Suprapubic skin (tissue), 4 donors: ENCODE measurements at regions not wholly inside any gene's neighbourhood (a gene's known extent, or its start where the extent isn't known, plus 50 kb on each side); places are given as distances from the start of the nearest gene placed in this dataset.

ENCODE experiments used
- EP300 ChIP-seq: sonication (generic); formaldehyde crosslinking; IDR thresholded peaks from one replicate; pipeline ENCODE4 v1.6.1; 2017; ENCODE audit warnings: antibody characterized with exemption
- POLR2A ChIP-seq, 2 donors: fragments of 450-650 bp; IDR thresholded peaks; one replicate each; pipeline ENCODE4 v1.6.1; 2017; ENCODE audit warnings: antibody characterized with exemption in 2 of 2, mild to moderate bottlenecking in 2 of 2, moderate library complexity in 2 of 2
- POLR2AphosphoS5 ChIP-seq, 3 donors: sonication (generic); formaldehyde crosslinking; IDR thresholded peaks; one replicate each; pipeline ENCODE4 v1.6.1; 2017; ENCODE audit warnings: antibody characterized with exemption in 3 of 3
- TF ChIP-seq, protein P1 (sequence below), 2 donors: fragments of 200-600 bp in 1 of 2; fragments of 450-650 bp in 1 of 2; sonication (generic) in 1 of 2; IDR thresholded peaks; one replicate each; pipeline ENCODE4 v1.5.1; 2016 to 2019; ENCODE audit warnings: antibody characterized with exemption in 2 of 2, mild to moderate bottlenecking in 1 of 2, moderate library complexity in 1 of 2

DNA sequence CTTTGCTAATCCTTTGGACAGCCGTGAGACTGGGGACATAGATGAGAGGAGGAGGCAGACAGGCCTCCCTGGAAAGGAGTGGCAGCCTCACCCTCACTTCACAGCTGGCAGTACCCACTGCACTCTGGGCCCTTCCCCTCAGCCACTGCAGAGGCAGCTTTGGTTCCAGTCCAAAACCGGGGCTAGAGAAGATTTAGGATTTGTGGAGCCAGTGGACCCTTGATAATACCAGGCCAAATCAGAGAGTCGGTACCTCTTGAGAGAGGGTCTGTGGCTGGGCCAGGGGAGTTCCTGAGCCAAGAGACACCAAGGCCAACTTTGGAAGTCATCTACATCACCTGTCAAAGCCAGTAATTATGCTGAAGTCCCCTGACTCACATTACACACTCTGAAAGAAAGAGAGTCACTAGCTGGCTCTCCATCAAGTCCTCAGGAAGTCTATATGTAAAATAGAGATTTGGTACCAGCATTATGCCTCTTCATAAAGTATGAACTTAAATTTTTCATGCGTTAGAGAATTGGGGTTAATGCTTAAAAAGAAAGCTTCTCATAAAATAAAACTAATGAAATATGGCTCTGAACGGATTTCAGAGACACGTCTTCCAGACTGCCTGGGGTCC is 244.1 kb upstream of the SEMA6D start:
- no peak for TF ChIP-seq POLR2A (IDR thresholded peaks at IDR 0.05)
- no peak for TF ChIP-seq EP300
- TF ChIP-seq, protein P1, sequence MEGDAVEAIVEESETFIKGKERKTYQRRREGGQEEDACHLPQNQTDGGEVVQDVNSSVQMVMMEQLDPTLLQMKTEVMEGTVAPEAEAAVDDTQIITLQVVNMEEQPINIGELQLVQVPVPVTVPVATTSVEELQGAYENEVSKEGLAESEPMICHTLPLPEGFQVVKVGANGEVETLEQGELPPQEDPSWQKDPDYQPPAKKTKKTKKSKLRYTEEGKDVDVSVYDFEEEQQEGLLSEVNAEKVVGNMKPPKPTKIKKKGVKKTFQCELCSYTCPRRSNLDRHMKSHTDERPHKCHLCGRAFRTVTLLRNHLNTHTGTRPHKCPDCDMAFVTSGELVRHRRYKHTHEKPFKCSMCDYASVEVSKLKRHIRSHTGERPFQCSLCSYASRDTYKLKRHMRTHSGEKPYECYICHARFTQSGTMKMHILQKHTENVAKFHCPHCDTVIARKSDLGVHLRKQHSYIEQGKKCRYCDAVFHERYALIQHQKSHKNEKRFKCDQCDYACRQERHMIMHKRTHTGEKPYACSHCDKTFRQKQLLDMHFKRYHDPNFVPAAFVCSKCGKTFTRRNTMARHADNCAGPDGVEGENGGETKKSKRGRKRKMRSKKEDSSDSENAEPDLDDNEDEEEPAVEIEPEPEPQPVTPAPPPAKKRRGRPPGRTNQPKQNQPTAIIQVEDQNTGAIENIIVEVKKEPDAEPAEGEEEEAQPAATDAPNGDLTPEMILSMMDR (IDR thresholded peaks at IDR 0.05): no peak
- no peak for TF ChIP-seq POLR2AphosphoS5 (IDR thresholded peaks at IDR 0.05)
